Colonic mucosa (tissue), 4 donors: ENCODE measurements at regions not wholly inside any gene's neighbourhood (a gene's known extent, or its start where the extent isn't known, plus 50 kb on each side); places are given as distances from the start of the nearest gene placed in this dataset.

ENCODE experiments used
- DNase-seq: peaks from one replicate; pipeline ENCODE4 v3.0.0-alpha.2; 2020
- H3K27ac ChIP-seq: fragments of 200-600 bp; one replicate; pipeline ENCODE4 v1.8.0; 2021
- H3K27me3 ChIP-seq: fragments of 200-600 bp; one replicate; pipeline ENCODE4 v1.8.0; 2021
- H3K36me3 ChIP-seq: fragments of 200-600 bp; one replicate; pipeline ENCODE4 v1.8.0; 2021
- H3K4me1 ChIP-seq: fragments of 200-600 bp; one replicate; pipeline ENCODE4 v1.8.0; 2021; ENCODE audit warnings: mild to moderate bottlenecking
- H3K4me3 ChIP-seq: fragments of 200-600 bp; one replicate; pipeline ENCODE4 v1.8.0; 2021
- H3K9ac ChIP-seq, 2 donors: one replicate each; pipeline ENCODE4 v1.7.0; 2013; ENCODE audit warnings: control low read depth in 2 of 2, low read depth in 2 of 2, low read length in 2 of 2
- H3K9me3 ChIP-seq: fragments of 200-600 bp; one replicate; pipeline ENCODE4 v1.8.0; 2021
- CTCF ChIP-seq: fragments of 200-600 bp; IDR thresholded peaks from one replicate; pipeline ENCODE4 v1.8.0; 2022; ENCODE audit warnings: antibody characterized with exemption, mild to moderate bottlenecking
- intact Hi-C: fragments of 100-400 bp; cut with DNase I; formaldehyde crosslinking; loops from one replicate; pipeline ENCODE4 v1.14.1; 2022
- donor health status: healthy.
- donor health status: DM: no; HTN: no; CAD: no.
- donor health status: DM: no; HTN: no; CAD: no.

GRCh38 chr2:225318440-225318839 lies 81.1 kb upstream of the NYAP2 start:
- Histone ChIP-seq H3K9ac (no peak overlapping the region), H3K9me3 (no peaks in the 10 kb centered on the region), H3K27me3 (no peaks in the 10 kb centered on the region)

GRCh38 chr2:225317186-225317585 lies 82.3 kb upstream of the NYAP2 start:
- Histone ChIP-seq H3K4me1 (no peaks in the 10 kb centered on the region), H3K4me3 (no peak overlapping the region), H3K9ac (no peak overlapping the region), H3K36me3 (no peaks in the 10 kb centered on the region), H3K9me3 (no peaks in the 10 kb centered on the region), H3K27me3 (no peaks in the 10 kb centered on the region), H3K27ac (no peak overlapping the region)
- no peak for TF ChIP-seq CTCF
- intact Hi-C loops: no loop called here
- DNase-seq: no peak

More at GRCh38 chr2:225318440-225318839, 81.1 kb upstream of the NYAP2 start:
- Histone ChIP-seq H3K27ac (no peak overlapping the region), H3K4me1 (no peaks in the 10 kb centered on the region), H3K36me3 (no peaks in the 10 kb centered on the region), H3K4me3 (no peak overlapping the region)
- TF ChIP-seq CTCF: no peak
- no peak for DNase-seq
- intact Hi-C loops: no loop called here

GRCh38 chr2:225310745-225311144 lies 88.8 kb upstream of the NYAP2 start:
- intact Hi-C loops: no loop called here
- H3K27ac ChIP-seq: no peak overlapping the region
- DNase-seq: no peak
- no peaks in the 10 kb centered on the region for H3K27me3 ChIP-seq
- no peaks in the 10 kb centered on the region for H3K4me1 ChIP-seq
- no peak overlapping the region for H3K9ac ChIP-seq
- no peak for TF ChIP-seq CTCF
- no peak overlapping the region for H3K4me3 ChIP-seq
- no peaks in the 10 kb centered on the region for H3K9me3 ChIP-seq
- H3K36me3 ChIP-seq: no peaks in the 10 kb centered on the region

- Histone ChIP-seq H3K9me3 (no peaks in the 10 kb centered on the region), H3K4me1 (no peaks in the 10 kb centered on the region), H3K27me3 (no peaks in the 10 kb centered on the region), H3K4me3 (no peak overlapping the region), H3K36me3 (no peaks in the 10 kb centered on the region), H3K27ac (no peak overlapping the region), H3K9ac (no peak overlapping the region)
- DNase-seq: no peak
- no peak for TF ChIP-seq CTCF
- intact Hi-C loops: no loop called here
These were observed 90.0 kb upstream of the NYAP2 start for GRCh38 chr2:225309516-225309915.

- Histone ChIP-seq H3K4me3 (no peak overlapping the region), H3K27ac (no peak overlapping the region), H3K9ac (no peak overlapping the region), H3K4me1 (no peaks in the 10 kb centered on the region), H3K9me3 (no peaks in the 10 kb centered on the region), H3K36me3 (no peaks in the 10 kb centered on the region), H3K27me3 (no peaks in the 10 kb centered on the region)
- no peak for TF ChIP-seq CTCF
- no peak for DNase-seq
- intact Hi-C loops: no loop called here
These were observed 102.6 kb upstream of the NYAP2 start for GRCh38 chr2:225296951-225297350.

GRCh38 chr2:225295102-225295501 lies 104.4 kb upstream of the NYAP2 start:
- H3K36me3 ChIP-seq: no peaks in the 10 kb centered on the region
- no peaks in the 10 kb centered on the region for H3K4me1 ChIP-seq
- TF ChIP-seq CTCF: no peak
- no peak for DNase-seq
- no peaks in the 10 kb centered on the region for H3K27me3 ChIP-seq
- H3K9me3 ChIP-seq: no peaks in the 10 kb centered on the region
- no peak overlapping the region for H3K27ac ChIP-seq
- intact Hi-C loops: no loop called here
- H3K4me3 ChIP-seq: no peak overlapping the region
- H3K9ac ChIP-seq: no peak overlapping the region
